GM13976 (cell line): ENCODE measurements at regions not wholly inside any gene's neighbourhood (a gene's known extent, or its start where the extent isn't known, plus 50 kb on each side); places are given as distances from the start of the nearest gene placed in this dataset.

Experiments used
- DNase-seq: peaks from one replicate; pipeline ENCODE4 v3.0.0; 2012; ENCODE audit warnings: low spot score
- in situ Hi-C: fragments of 300-500 bp; cut with MboI; formaldehyde crosslinking; loops from one replicate; pipeline ENCODE4 v1.12.0; 2022; ENCODE audit warnings: low sequenced_read_pairs, mixed read lengths, inconsistent platforms; ENCODE audit not compliant: unreplicated experiment
- TF ChIP-seq, protein P1 (sequence below): IDR thresholded peaks from 2 replicates; pipeline ENCODE4 v1.5.1; 2012; ENCODE audit warnings: borderline replicate concordance, mild to moderate bottlenecking; ENCODE audit not compliant: insufficient read depth; ENCODE audit errors: extremely low read depth, missing control alignments, control extremely low read depth

DNA sequence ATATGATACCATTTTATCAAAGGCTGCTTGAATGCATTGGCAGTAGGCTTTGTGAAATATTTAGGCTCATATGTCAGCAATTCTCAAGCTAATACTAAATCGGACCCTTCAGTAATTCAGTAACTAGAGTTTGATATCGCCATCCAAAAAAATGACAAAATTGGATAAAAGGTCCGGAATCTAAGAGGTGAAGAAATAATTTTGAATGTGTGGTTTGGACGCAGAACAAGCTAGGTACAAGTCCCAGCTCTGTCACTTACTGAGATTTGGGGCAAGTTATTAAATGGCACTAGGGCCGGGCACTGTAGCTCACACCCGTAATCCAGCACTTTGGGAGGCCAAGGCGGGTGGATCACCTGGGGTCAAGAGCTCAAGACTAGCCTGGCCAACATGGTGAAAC, 956.5 kb downstream of the CDH11 start:
- in situ Hi-C loops: no loop called here
- no peak for DNase-seq
- TF ChIP-seq, protein P1, sequence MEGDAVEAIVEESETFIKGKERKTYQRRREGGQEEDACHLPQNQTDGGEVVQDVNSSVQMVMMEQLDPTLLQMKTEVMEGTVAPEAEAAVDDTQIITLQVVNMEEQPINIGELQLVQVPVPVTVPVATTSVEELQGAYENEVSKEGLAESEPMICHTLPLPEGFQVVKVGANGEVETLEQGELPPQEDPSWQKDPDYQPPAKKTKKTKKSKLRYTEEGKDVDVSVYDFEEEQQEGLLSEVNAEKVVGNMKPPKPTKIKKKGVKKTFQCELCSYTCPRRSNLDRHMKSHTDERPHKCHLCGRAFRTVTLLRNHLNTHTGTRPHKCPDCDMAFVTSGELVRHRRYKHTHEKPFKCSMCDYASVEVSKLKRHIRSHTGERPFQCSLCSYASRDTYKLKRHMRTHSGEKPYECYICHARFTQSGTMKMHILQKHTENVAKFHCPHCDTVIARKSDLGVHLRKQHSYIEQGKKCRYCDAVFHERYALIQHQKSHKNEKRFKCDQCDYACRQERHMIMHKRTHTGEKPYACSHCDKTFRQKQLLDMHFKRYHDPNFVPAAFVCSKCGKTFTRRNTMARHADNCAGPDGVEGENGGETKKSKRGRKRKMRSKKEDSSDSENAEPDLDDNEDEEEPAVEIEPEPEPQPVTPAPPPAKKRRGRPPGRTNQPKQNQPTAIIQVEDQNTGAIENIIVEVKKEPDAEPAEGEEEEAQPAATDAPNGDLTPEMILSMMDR: no peak

DNA sequence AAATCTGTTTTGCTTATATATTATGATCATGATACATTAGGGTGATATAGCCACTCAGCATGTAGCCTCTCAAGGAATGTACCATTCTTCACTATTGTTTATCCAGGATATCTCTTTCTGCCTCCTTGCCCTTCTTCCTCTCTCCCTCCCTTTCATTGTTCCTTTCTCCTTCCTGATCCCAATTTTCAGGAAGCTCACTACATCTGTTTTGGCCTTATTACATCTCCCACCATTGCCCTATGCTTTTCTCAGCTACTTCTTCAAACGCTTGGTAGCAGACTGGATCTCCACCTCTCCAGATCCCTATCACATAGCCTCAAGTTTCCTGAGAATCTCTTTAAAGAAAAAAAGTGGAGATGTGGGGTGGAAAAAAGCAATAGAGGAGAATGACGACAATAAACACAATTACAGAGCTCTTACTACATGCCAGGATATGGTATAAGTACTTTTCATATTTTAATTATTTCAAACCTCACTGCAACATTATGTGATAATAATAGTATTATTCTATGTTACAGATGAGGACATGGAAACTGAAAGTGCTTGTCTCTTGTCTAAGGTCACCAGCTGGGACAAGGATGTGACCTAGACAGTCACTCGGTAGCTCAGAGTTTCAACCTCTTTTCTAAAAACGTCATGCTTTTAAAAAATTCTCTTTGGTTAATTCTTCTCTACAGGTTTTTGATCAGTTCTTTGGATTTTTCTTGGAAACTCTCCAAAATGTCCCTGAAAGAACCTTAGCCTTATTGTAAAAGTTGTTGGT, 959.1 kb downstream of the CDH11 start:
- in situ Hi-C loops: no loop called here
- TF ChIP-seq, protein P1: no peak
- DNase-seq: no peak

DNA sequence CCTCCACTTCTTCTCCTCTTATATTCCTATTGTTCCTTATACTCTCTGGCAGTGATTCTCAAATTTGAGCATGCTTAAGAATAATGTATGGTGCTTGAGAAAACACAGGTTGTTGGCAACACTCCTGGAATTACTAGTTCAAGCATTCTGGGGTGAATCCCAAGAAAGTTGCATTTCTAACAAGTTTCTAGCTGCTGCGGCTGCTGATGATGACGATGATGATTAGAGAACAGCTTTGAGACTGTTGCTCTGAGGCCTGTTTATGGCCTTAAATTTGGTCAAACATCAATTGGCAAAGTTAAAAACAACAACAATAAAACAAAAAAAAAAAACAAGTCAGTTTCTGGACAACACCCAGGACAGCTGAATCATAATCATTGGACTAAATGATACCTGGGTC, 961.9 kb downstream of the CDH11 start:
- TF ChIP-seq, protein P1: no peak
- DNase-seq: no peak
- in situ Hi-C loops: no loop called here

- in situ Hi-C loops: no loop called here
- TF ChIP-seq, protein P1: no peak
- DNase-seq: no peak
Observed at GRCh38 chr16:64158941-64159588, 962.8 kb downstream of the CDH11 start.

GRCh38 chr16:64153718-64154117, 968.1 kb downstream of the CDH11 start:
- TF ChIP-seq, protein P1: no peak
- DNase-seq: no peak
- in situ Hi-C loops: no loop called here

GRCh38 chr16:64151990-64152767, 969.7 kb downstream of the CDH11 start:
- no peak for DNase-seq
- in situ Hi-C loops: no loop called here
- TF ChIP-seq, protein P1: no peak
